ENCODE measurements at regions not wholly inside any gene's neighbourhood (a gene's known extent, or its start where the extent isn't known, plus 50 kb on each side); places are given as distances from the start of the nearest gene placed in this dataset.

DNA sequence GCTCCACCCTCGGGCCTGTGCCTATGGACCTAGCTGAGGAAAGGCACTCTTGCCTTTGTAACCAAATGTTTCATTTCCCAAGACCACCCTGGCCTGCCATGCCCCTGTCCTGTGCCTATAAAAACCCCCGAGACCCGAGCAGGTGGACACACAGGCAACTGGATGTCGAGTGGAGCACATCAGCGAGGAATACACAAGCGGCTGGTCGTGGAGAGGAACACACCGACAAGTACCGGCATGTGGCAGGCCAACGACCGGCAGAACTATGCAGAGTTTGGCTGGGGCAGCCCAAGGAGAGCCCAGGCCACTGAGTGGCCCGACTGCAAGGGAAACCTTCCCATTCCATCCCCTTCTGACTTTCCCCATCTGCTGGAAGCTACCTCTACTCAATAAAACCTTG, 1963.8 kb upstream of the CELF4 start:
- Histone ChIP-seq H3K27ac (ENCODE audit: low read depth, low read length) (no peak overlapping the region), H3K9me3 (ENCODE audit: insufficient read depth, low read depth, low read length) (no peaks in the 10 kb centered on the region), H3K27me3 (ENCODE audit: insufficient read depth, low read length) (no peaks in the 10 kb centered on the region), H3K4me1 (ENCODE audit: insufficient read depth, low read length) (no peaks in the 10 kb centered on the region), H3K9ac (ENCODE audit: low read depth, low read length) (no peak overlapping the region), H3K36me3 (ENCODE audit: insufficient read depth, low read length) (no peaks in the 10 kb centered on the region), H3K4me3 (ENCODE audit: low read length) (no peak overlapping the region)
- WGBS: 96% methylated on average over 12 of the region's 12 CpGs

DNA sequence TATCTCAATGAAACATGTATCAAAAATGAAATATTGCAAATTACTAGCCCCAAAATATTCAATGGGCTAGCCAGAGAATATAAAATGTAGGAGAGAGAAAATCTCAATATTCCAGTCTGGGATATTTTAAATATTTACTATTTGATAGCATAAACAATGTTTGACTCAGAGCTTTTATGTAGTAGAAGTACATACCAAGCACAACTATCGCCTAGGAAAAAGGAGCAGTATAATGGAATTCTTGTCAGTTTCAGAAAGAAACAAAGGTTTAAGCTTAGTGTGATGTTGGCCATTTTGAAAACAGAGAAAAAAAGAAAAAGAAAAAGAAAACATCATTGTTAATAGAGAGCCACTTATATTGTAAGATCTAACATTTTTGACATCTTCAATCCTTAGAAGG, 1961.9 kb upstream of the CELF4 start:
- WGBS: 100% methylated on average over 1 of the region's 1 CpG
- Histone ChIP-seq H3K9ac (ENCODE audit: low read depth, low read length) (no peak overlapping the region), H3K4me3 (ENCODE audit: low read length) (no peak overlapping the region), H3K9me3 (ENCODE audit: insufficient read depth, low read depth, low read length) (no peaks in the 10 kb centered on the region), H3K27me3 (ENCODE audit: insufficient read depth, low read length) (no peaks in the 10 kb centered on the region), H3K36me3 (ENCODE audit: insufficient read depth, low read length) (no peaks in the 10 kb centered on the region), H3K4me1 (ENCODE audit: insufficient read depth, low read length) (no peaks in the 10 kb centered on the region), H3K27ac (ENCODE audit: low read depth, low read length) (no peak overlapping the region)

DNA sequence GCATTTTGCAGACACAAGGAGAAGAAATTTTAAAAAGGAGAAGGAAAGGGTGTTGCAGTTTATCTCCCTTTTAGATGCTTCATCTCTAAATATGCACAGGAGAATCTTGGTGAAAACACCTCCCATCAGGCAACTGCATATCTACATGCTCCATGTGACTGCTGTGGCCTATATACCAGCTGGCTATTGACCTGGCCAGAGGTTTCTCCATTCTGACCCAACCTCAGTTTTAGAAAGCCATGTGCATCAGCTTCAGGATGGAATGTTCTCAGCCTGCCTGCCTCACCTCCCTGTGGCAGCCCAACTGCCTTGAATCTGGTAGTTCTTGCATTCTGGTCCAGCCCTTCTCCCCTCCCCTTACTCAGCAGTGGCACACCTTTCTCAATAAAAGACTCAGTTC, 1958.8 kb upstream of the CELF4 start:
- no peak overlapping the region for H3K9ac ChIP-seq (ENCODE audit: low read depth, low read length)
- H3K36me3 ChIP-seq (ENCODE audit: insufficient read depth, low read length): no peaks in the 10 kb centered on the region
- H3K27ac ChIP-seq (ENCODE audit: low read depth, low read length): no peak overlapping the region
- H3K4me1 ChIP-seq (ENCODE audit: insufficient read depth, low read length): no peaks in the 10 kb centered on the region
- no peaks in the 10 kb centered on the region for H3K27me3 ChIP-seq (ENCODE audit: insufficient read depth, low read length)
- H3K9me3 ChIP-seq (ENCODE audit: insufficient read depth, low read depth, low read length): no peaks in the 10 kb centered on the region
- no peak overlapping the region for H3K4me3 ChIP-seq (ENCODE audit: low read length)

DNA sequence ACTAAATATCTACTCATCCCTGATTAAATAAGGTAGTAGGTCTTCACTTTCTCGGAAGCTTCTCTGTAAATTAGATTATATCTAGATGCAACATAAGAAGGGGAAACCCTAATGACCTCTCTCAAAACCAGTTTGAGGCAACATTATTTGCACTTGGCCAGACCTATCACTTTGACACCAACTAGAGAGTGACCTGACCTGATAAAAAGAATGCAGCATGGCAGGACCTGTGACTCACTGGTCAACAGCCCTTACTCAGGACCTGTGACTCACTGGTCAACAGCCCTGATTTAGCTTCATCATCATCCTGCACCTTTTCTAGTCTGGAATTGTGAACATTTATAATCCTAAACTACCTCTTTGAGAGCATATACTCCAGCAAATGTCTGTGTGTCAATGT, 1957.7 kb upstream of the CELF4 start:
- H3K36me3 ChIP-seq (ENCODE audit: insufficient read depth, low read length): no peaks in the 10 kb centered on the region
- H3K4me3 ChIP-seq (ENCODE audit: low read length): no peak overlapping the region
- no peaks in the 10 kb centered on the region for H3K27me3 ChIP-seq (ENCODE audit: insufficient read depth, low read length)
- no peaks in the 10 kb centered on the region for H3K9me3 ChIP-seq (ENCODE audit: insufficient read depth, low read depth, low read length)
- H3K27ac ChIP-seq (ENCODE audit: low read depth, low read length): no peak overlapping the region
- H3K9ac ChIP-seq (ENCODE audit: low read depth, low read length): no peak overlapping the region
- no CpG with 5 or more reads among the region's 1 CpG for WGBS
- H3K4me1 ChIP-seq (ENCODE audit: insufficient read depth, low read length): no peaks in the 10 kb centered on the region

DNA sequence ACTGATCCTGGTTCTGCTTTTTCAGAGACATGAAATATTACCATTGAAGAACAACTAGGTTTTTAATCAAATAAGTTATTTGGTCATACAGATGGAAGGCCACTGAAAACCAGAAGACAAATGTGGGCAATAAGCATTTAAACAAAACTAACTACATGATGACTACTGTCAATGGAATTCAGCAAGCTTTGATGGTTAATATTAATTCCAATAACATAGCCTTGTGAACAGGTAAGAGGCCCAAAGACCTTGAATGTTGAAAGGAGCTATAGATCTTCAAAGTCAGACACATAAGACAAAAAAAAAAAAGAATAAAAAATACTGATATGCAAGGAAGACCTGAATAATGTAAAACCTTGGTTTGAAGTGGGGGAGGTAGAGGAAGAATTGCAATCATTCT, 1955.6 kb upstream of the CELF4 start:
- no peaks in the 10 kb centered on the region for H3K36me3 ChIP-seq (ENCODE audit: insufficient read depth, low read length)
- no peaks in the 10 kb centered on the region for H3K9me3 ChIP-seq (ENCODE audit: insufficient read depth, low read depth, low read length)
- no peak overlapping the region for H3K4me3 ChIP-seq (ENCODE audit: low read length)
- H3K4me1 ChIP-seq (ENCODE audit: insufficient read depth, low read length): no peaks in the 10 kb centered on the region
- no peak overlapping the region for H3K9ac ChIP-seq (ENCODE audit: low read depth, low read length)
- H3K27ac ChIP-seq (ENCODE audit: low read depth, low read length): no peak overlapping the region
- no peaks in the 10 kb centered on the region for H3K27me3 ChIP-seq (ENCODE audit: insufficient read depth, low read length)

DNA sequence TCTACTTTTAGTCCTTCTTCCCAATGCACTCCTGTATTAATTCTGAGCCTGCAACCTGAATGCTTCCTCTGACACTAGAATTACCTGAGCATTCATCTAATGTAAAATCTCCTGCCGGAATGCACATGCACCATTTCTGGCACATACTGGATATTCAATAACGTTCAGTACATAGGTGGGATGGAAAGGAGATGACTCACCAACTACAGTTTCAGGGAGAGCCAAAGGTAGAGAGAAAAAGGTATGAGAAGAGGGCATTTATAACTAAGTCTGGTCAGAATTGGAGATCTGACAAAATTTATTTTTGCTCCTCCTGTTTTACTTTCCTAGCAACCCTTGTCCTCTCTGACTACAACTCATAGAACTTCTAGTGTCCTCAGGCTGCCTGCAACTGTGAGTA, 1954.1 kb upstream of the CELF4 start:
- Histone ChIP-seq H3K9me3 (ENCODE audit: insufficient read depth, low read depth, low read length) (no peaks in the 10 kb centered on the region), H3K4me1 (ENCODE audit: insufficient read depth, low read length) (peaks cover 9% of the 10 kb centered on the region), H3K36me3 (ENCODE audit: insufficient read depth, low read length) (no peaks in the 10 kb centered on the region), H3K27ac (ENCODE audit: low read depth, low read length) (no peak overlapping the region), H3K4me3 (ENCODE audit: low read length) (no peak overlapping the region), H3K27me3 (ENCODE audit: insufficient read depth, low read length) (no peaks in the 10 kb centered on the region), H3K9ac (ENCODE audit: low read depth, low read length) (no peak overlapping the region)
- 92% methylated on average over 2 of the region's 2 CpGs for WGBS

DNA sequence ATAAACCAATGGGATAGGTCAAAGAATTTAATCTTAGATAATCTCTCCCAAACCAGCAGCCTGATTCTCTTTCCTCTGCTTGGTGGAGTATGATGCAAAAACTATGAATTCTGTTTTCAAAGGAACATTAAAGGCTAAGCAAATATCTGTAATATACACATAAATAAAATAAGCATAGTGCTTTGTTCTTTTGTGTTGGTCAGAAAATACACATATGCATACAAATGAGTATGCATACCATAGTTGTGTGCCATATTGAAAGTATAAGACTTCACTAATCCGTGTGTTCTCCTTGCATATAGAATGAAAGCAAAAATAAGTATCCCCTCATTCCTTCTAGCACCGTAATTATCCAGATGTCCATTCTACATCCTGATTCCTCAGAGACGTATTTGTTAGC, 1949.7 kb upstream of the CELF4 start:
- no peak overlapping the region for H3K9ac ChIP-seq (ENCODE audit: low read depth, low read length)
- WGBS: 89% methylated on average over 2 of the region's 3 CpGs
- H3K4me1 ChIP-seq (ENCODE audit: insufficient read depth, low read length): peaks cover 11% of the 10 kb centered on the region
- H3K27me3 ChIP-seq (ENCODE audit: insufficient read depth, low read length): no peaks in the 10 kb centered on the region
- no peaks in the 10 kb centered on the region for H3K36me3 ChIP-seq (ENCODE audit: insufficient read depth, low read length)
- H3K4me3 ChIP-seq (ENCODE audit: low read length): no peak overlapping the region
- H3K27ac ChIP-seq (ENCODE audit: low read depth, low read length): no peak overlapping the region
- H3K9me3 ChIP-seq (ENCODE audit: insufficient read depth, low read depth, low read length): no peaks in the 10 kb centered on the region

DNA sequence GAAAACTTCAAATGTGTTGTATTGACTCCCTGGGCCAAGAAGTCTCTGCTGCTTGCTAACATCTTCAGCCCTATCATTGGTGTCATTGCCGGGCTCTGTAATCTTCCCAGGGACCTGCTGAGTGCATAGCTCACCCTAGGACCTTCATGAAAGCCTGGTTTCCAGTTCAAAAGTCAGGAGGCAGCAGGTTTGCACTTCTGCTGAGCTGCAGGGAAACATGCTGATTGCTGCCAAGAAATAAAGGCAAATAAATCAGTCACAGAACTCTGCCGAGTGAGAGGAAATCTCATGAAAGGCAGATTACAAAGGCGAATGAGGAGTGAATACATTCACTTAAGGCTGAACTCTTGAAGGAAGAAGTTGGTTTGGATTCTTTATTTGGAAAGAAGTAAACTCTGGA, 1947.6 kb upstream of the CELF4 start:
- H3K27ac ChIP-seq (ENCODE audit: low read depth, low read length): no peak overlapping the region
- no peaks in the 10 kb centered on the region for H3K27me3 ChIP-seq (ENCODE audit: insufficient read depth, low read length)
- no peaks in the 10 kb centered on the region for H3K9me3 ChIP-seq (ENCODE audit: insufficient read depth, low read depth, low read length)
- H3K4me3 ChIP-seq (ENCODE audit: low read length): no peak overlapping the region
- peaks cover 11% of the 10 kb centered on the region for H3K4me1 ChIP-seq (ENCODE audit: insufficient read depth, low read length)
- 87% methylated on average over 3 of the region's 3 CpGs for WGBS
- H3K9ac ChIP-seq (ENCODE audit: low read depth, low read length): no peak overlapping the region
- H3K36me3 ChIP-seq (ENCODE audit: insufficient read depth, low read length): no peaks in the 10 kb centered on the region

DNA sequence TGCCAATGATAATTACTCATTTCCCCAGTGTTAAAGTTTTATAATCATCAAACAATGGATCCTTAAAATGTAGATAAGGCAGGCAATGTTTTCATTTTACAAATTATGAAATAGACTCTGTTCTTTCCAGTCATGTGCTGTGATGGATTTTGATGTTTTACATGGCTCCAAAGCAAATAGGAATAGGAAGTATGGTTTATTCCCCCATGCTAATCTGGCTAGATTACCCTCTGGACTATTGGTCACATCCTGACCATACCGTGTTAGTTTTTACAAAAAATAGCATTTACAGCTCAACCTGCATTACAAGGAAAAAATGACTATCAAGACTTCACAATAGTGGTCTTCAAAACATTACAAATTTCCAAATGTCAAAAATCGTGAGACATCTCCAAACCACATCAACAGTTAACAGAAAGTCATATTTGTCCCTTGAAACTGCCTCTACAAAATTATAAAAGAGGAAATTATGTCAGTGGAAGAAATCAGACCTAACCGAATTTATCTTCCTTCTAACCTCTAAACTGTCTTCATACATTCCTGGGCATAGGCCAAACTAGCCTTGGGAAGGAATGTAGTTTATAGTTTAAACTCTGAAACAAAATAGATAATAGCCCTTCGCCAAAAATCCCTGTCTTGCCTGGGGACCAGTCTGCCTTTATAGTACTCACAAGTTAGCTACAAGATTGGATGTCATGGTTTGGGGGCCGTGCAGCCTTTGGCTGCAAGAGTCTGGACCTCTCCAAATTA, 1941.2 kb upstream of the CELF4 start:
- H3K9me3 ChIP-seq (ENCODE audit: insufficient read depth, low read depth, low read length): no peaks in the 10 kb centered on the region
- H3K27ac ChIP-seq (ENCODE audit: low read depth, low read length): no peak overlapping the region
- 96% methylated on average over 4 of the region's 5 CpGs for WGBS
- no peaks in the 10 kb centered on the region; the same call in 1 of the 2 replicates for H3K4me1 ChIP-seq (ENCODE audit: insufficient read depth, low read length)
- no peaks in the 10 kb centered on the region for H3K27me3 ChIP-seq (ENCODE audit: insufficient read depth, low read length)
- H3K9ac ChIP-seq (ENCODE audit: low read depth, low read length): no peak overlapping the region
- no peak overlapping the region for H3K4me3 ChIP-seq (ENCODE audit: low read length)
- H3K36me3 ChIP-seq (ENCODE audit: insufficient read depth, low read length): no peaks in the 10 kb centered on the region

DNA sequence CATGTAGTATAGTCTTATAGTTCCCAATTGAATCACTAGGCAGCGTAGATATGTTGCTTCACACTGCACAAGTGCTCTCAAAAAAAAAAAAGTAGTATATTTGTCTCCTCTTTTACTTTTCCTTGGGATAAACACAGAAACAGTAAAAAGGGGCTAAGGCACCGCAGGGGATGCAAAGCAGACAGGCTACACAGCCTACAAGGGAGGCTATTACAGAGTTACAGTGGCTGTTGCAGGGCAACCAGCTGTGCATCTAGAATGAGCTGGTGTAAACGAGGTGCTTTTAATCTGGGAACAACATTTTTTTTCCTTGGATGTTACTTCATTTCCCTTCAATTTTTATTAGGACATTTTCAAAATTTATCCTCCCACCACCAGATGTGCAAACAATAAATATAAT, 1934.7 kb upstream of the CELF4 start:
- H3K4me1 ChIP-seq (ENCODE audit: insufficient read depth, low read length): peaks cover 19% of the 10 kb centered on the region
- no peaks in the 10 kb centered on the region for H3K27me3 ChIP-seq (ENCODE audit: insufficient read depth, low read length)
- H3K9me3 ChIP-seq (ENCODE audit: insufficient read depth, low read depth, low read length): peaks cover 9% of the 10 kb centered on the region; the same call in 1 of the 2 replicates
- H3K36me3 ChIP-seq (ENCODE audit: insufficient read depth, low read length): no peaks in the 10 kb centered on the region
- 79% methylated on average over 2 of the region's 3 CpGs for WGBS
- no peak overlapping the region for H3K9ac ChIP-seq (ENCODE audit: low read depth, low read length)
- no peak overlapping the region for H3K4me3 ChIP-seq (ENCODE audit: low read length)
- no peak overlapping the region for H3K27ac ChIP-seq (ENCODE audit: low read depth, low read length)

DNA sequence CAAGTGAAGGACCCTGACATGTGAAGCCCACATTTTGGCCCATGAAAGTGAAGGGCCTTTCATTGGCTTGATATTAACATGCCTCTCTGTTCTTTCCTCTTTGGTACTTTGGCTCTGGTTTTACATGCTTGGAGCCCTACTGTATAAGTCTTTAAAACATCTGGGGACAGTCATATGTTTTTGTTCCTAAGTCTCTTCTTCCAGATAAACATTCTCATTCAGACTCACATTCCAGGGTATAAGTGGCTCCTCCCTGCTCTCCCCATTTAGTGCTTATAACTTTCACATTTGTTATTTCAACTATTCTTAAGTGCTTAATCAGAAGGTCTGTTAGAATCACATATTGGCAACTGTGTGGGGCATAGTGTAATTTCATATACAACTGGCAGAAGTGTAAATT, 1932.2 kb upstream of the CELF4 start:
- H3K4me1 ChIP-seq (ENCODE audit: insufficient read depth, low read length): peaks cover 19% of the 10 kb centered on the region
- no peaks in the 10 kb centered on the region for H3K36me3 ChIP-seq (ENCODE audit: insufficient read depth, low read length)
- H3K9me3 ChIP-seq (ENCODE audit: insufficient read depth, low read depth, low read length): peaks cover 9% of the 10 kb centered on the region; the same call in 1 of the 2 replicates
- H3K27me3 ChIP-seq (ENCODE audit: insufficient read depth, low read length): no peaks in the 10 kb centered on the region
- H3K27ac ChIP-seq (ENCODE audit: low read depth, low read length): no peak overlapping the region
- H3K4me3 ChIP-seq (ENCODE audit: low read length): no peak overlapping the region
- no peak overlapping the region for H3K9ac ChIP-seq (ENCODE audit: low read depth, low read length)

DNA sequence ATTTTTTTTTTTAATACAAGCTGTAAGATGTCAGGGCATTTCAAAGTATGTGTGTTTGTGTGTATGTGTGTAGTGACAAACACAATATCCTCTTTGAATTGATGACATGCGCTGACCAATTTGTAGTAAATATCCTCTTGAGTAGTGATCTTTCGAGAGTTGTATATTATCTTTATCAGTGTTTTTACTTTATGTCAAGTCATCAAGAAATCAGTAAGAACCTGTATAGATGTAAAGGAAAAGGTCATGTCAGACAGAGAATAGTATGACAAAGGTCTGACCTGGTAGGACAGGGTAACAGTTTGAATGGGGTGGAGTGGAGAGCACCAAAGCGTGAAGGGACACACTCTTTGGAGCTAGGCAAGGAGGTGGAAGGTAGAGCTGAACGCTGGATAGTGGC, 1931.4 kb upstream of the CELF4 start:
- Histone ChIP-seq H3K9me3 (ENCODE audit: insufficient read depth, low read depth, low read length) (peaks cover 9% of the 10 kb centered on the region; the same call in 1 of the 2 replicates), H3K4me3 (ENCODE audit: low read length) (no peak overlapping the region), H3K27ac (ENCODE audit: low read depth, low read length) (no peak overlapping the region), H3K4me1 (ENCODE audit: insufficient read depth, low read length) (peaks cover 19% of the 10 kb centered on the region), H3K36me3 (ENCODE audit: insufficient read depth, low read length) (no peaks in the 10 kb centered on the region), H3K9ac (ENCODE audit: low read depth, low read length) (no peak overlapping the region), H3K27me3 (ENCODE audit: insufficient read depth, low read length) (no peaks in the 10 kb centered on the region)
- 74% methylated on average over 4 of the region's 4 CpGs for WGBS
